Suprapubic skin (tissue), 4 donors: ENCODE measurements at regions not wholly inside any gene's neighbourhood (a gene's known extent, or its start where the extent isn't known, plus 50 kb on each side); places are given as distances from the start of the nearest gene placed in this dataset.

Experiments
- DNase-seq, 2 donors: peaks; one replicate each; pipeline ENCODE4 v3.0.0-alpha.2; 2019; ENCODE audit warnings: low spot score in 2 of 2
- H3K27ac ChIP-seq: fragments of 200-600 bp; sonication (generic); one replicate; pipeline ENCODE4 v1.5.1; 2019
- H3K27me3 ChIP-seq: fragments of 200-600 bp; sonication (generic); one replicate; pipeline ENCODE4 v1.5.1; 2019
- H3K36me3 ChIP-seq: fragments of 200-600 bp; sonication (generic); one replicate; pipeline ENCODE4 v1.5.1; 2019
- H3K4me1 ChIP-seq: fragments of 200-600 bp; sonication (generic); one replicate; pipeline ENCODE4 v1.5.1; 2019
- H3K4me3 ChIP-seq: fragments of 200-600 bp; sonication (generic); one replicate; pipeline ENCODE4 v1.5.1; 2019; ENCODE audit warnings: mild to moderate bottlenecking
- H3K9me3 ChIP-seq: fragments of 200-600 bp; sonication (generic); one replicate; pipeline ENCODE4 v1.5.1; 2019
- EP300 ChIP-seq: sonication (generic); formaldehyde crosslinking; IDR thresholded peaks from one replicate; pipeline ENCODE4 v1.6.1; 2017; ENCODE audit warnings: antibody characterized with exemption
- POLR2A ChIP-seq, 2 donors: fragments of 450-650 bp; IDR thresholded peaks; one replicate each; pipeline ENCODE4 v1.6.1; 2017; ENCODE audit warnings: antibody characterized with exemption in 2 of 2, mild to moderate bottlenecking in 2 of 2, moderate library complexity in 2 of 2
- POLR2AphosphoS5 ChIP-seq, 3 donors: sonication (generic); formaldehyde crosslinking; IDR thresholded peaks; one replicate each; pipeline ENCODE4 v1.6.1; 2017; ENCODE audit warnings: antibody characterized with exemption in 3 of 3
- WGBS: methylation state at CpG from one replicate; pipeline ENCODE4 v1.1.5; 2018; 5-methylcytosine and 5-hydroxymethylcytosine counted together
- TF ChIP-seq, protein P1 (sequence below), 2 donors: fragments of 200-600 bp in 1 of 2; fragments of 450-650 bp in 1 of 2; sonication (generic) in 1 of 2; IDR thresholded peaks; one replicate each; pipeline ENCODE4 v1.5.1; 2016 to 2019; ENCODE audit warnings: antibody characterized with exemption in 2 of 2, mild to moderate bottlenecking in 1 of 2, moderate library complexity in 1 of 2

GRCh38 chr1:57518496-57518895 lies 94.6 kb upstream of the DAB1 start:
- Histone ChIP-seq H3K27me3 (no peaks in the 10 kb centered on the region), H3K36me3 (no peaks in the 10 kb centered on the region), H3K27ac (no peak overlapping the region), H3K4me1 (no peaks in the 10 kb centered on the region), H3K9me3 (no peaks in the 10 kb centered on the region), H3K4me3 (no peak overlapping the region)
- no peak for DNase-seq
- TF ChIP-seq EP300 = no peak
- WGBS = 68% methylated on average over 3 of the region's 3 CpGs

DNA sequence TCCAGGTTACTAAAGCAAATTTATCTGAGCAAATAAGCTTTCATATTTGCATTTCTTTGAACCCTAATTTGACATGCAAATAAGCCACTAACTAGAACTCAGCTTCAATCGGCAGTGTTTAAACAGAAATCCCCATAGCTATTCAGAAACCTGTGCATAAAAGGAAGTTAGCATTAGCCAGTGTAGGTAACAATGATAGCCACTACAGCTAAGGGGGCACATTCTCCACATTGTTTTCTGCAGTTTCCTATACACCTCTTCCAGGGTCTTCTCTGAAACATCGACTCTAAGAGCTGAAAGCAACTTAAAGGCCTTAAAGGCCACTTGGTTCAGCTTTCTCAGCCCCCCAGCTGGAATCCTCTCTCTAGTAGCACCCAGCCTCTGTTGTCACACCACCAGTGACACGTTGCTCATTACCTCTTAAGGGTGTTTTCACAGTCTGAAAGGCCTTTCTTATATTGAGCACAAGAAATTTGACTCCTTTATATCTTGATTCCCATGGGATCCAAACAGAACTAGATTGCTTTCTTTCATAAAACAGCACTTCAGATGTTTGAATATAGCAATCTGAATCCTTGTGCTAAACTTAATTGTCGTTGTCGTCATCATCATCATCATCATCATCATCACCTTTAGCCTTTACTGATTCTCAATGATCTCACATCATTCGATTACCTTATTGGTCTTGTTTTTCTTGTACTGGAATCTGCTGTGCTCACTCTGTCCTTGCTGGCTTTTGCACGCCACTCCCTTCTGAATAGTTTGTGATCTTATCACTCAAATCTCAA lies 93.9 kb upstream of the DAB1 start:
- no peaks in the 10 kb centered on the region for H3K27me3 ChIP-seq
- no peaks in the 10 kb centered on the region for H3K4me1 ChIP-seq
- no peak for DNase-seq
- no peak for TF ChIP-seq EP300
- TF ChIP-seq, protein P1, sequence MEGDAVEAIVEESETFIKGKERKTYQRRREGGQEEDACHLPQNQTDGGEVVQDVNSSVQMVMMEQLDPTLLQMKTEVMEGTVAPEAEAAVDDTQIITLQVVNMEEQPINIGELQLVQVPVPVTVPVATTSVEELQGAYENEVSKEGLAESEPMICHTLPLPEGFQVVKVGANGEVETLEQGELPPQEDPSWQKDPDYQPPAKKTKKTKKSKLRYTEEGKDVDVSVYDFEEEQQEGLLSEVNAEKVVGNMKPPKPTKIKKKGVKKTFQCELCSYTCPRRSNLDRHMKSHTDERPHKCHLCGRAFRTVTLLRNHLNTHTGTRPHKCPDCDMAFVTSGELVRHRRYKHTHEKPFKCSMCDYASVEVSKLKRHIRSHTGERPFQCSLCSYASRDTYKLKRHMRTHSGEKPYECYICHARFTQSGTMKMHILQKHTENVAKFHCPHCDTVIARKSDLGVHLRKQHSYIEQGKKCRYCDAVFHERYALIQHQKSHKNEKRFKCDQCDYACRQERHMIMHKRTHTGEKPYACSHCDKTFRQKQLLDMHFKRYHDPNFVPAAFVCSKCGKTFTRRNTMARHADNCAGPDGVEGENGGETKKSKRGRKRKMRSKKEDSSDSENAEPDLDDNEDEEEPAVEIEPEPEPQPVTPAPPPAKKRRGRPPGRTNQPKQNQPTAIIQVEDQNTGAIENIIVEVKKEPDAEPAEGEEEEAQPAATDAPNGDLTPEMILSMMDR (IDR thresholded peaks at IDR 0.05) = no peak
- TF ChIP-seq POLR2AphosphoS5 (IDR thresholded peaks at IDR 0.05) = no peak
- no peak for TF ChIP-seq POLR2A (IDR thresholded peaks at IDR 0.05)
- H3K36me3 ChIP-seq = no peaks in the 10 kb centered on the region
- H3K9me3 ChIP-seq = no peaks in the 10 kb centered on the region
- no peak overlapping the region for H3K4me3 ChIP-seq
- H3K27ac ChIP-seq = no peak overlapping the region
- WGBS = 79% methylated on average over 7 of the region's 7 CpGs

- Histone ChIP-seq H3K4me1 (no peaks in the 10 kb centered on the region), H3K27me3 (no peaks in the 10 kb centered on the region), H3K27ac (no peak overlapping the region), H3K4me3 (no peak overlapping the region), H3K9me3 (no peaks in the 10 kb centered on the region), H3K36me3 (no peaks in the 10 kb centered on the region)
- TF ChIP-seq, protein P1 (IDR thresholded peaks at IDR 0.05) = no peak
- TF ChIP-seq EP300 (no peak), POLR2AphosphoS5 (IDR thresholded peaks at IDR 0.05) (no peak), POLR2A (IDR thresholded peaks at IDR 0.05) (no peak)
- 33% methylated on average over 1 of the region's 1 CpG for WGBS
- no peak for DNase-seq
Observed at GRCh38 chr1:57512386-57512785, 88.5 kb upstream of the DAB1 start.

DNA sequence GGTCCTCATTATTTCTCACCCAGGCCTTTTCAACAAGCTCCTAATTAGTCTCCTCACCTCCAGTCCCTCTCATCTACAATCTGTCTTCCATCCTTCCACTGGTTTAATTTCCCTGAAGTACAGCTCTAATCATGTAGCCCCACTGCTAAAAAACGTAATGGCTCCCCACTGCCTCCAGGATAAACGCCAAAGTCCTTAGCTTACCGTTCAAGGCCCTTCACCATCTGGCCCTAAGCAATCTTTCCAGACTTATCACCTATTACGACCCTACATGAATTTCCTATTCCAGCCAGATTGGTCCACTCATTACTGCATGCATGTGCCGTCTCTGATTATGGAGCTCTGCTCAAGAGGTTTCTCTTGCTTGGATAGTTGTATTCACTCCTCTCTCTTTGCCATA lies 83.1 kb upstream of the DAB1 start:
- TF ChIP-seq, protein P1 (IDR thresholded peaks at IDR 0.05) = no peak
- no peak for TF ChIP-seq POLR2A (IDR thresholded peaks at IDR 0.05)
- no peak for TF ChIP-seq POLR2AphosphoS5 (IDR thresholded peaks at IDR 0.05)
- TF ChIP-seq EP300 = no peak
- Histone ChIP-seq H3K27ac (no peak overlapping the region), H3K27me3 (no peaks in the 10 kb centered on the region), H3K4me3 (no peak overlapping the region), H3K36me3 (no peaks in the 10 kb centered on the region), H3K9me3 (no peaks in the 10 kb centered on the region), H3K4me1 (no peaks in the 10 kb centered on the region)
- 83% methylated on average over 5 of the region's 5 CpGs for whole genome bisulfite sequencing
- no peak for DNase-seq

DNA sequence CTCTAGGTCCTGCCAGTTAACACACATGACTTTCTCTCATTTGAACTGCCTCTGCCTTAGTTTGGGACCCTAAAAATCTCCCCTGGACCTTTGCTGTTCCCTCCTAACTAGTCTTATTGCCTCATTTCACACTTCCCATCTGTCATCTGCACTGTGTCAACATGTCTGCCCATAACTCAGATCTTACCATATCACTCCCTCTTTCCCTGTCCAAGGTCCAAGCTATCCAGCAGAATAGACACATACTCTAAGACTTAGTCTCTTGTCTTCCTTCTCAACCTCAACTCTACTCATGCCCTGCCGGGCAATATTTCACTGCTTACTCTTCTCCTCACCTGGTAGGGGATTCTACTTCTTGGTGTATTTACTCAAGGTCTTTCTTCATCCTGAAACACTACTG lies 79.5 kb upstream of the DAB1 start:
- Histone ChIP-seq H3K27ac (no peak overlapping the region), H3K4me1 (no peaks in the 10 kb centered on the region), H3K36me3 (no peaks in the 10 kb centered on the region), H3K27me3 (no peaks in the 10 kb centered on the region), H3K4me3 (no peak overlapping the region), H3K9me3 (no peaks in the 10 kb centered on the region)
- TF ChIP-seq POLR2A (IDR thresholded peaks at IDR 0.05) (no peak), POLR2AphosphoS5 (IDR thresholded peaks at IDR 0.05) (no peak), EP300 (no peak)
- TF ChIP-seq, protein P1 (IDR thresholded peaks at IDR 0.05) = no peak
- 86% methylated on average over 1 of the region's 1 CpG for WGBS
- DNase-seq = no peak
